T-cell (primary cell): ENCODE measurements at regions not wholly inside any gene's neighbourhood (a gene's known extent, or its start where the extent isn't known, plus 50 kb on each side); places are given as distances from the start of the nearest gene placed in this dataset.

ENCODE experiments used
- ATAC-seq, 4 experiments: fragments of 200-7000 bp in 3 of 4; fragments of 150-1000 bp in 1 of 4; cut with Tn5 transposase; replicated peaks in 1 of 4; 1 replicate in 3 of 4; 2 replicates in 1 of 4; pipeline ENCODE4 v1.10.0; 2021; ENCODE audit warnings: moderate library complexity in 3 of 4, mild to moderate bottlenecking in 2 of 4, moderate number of reproducible peaks in 1 of 4
- CTCF ChIA-PET, 2 donors: fragments of 300-600 bp; sonication (Branson Sonifier 250); formaldehyde crosslinking; loops; one replicate each; lab custom pipeline; 2022; ENCODE audit warnings: antibody characterized with exemption in 2 of 2; lab: Charles Lee
- POLR2A ChIA-PET, 2 donors: fragments of 300-600 bp; sonication (Branson Sonifier 250); formaldehyde crosslinking; loops; one replicate each; lab custom pipeline; 2022; ENCODE audit warnings: antibody characterized with exemption in 2 of 2; lab: Charles Lee
- DNase-seq, 35 experiments: peaks; one replicate each; pipeline versions ENCODE4 v3.0.0 to v3.0.0-alpha.2; 2013 to 2023
- H3K27ac ChIP-seq: one replicate; pipeline ENCODE4 v1.5.1; 2013; ENCODE audit warnings: low read length
- H3K27me3 ChIP-seq, 2 experiments: replicated peaks in 1 of 2; 1 replicate in 1 of 2; 2 replicates in 1 of 2; pipeline versions ENCODE4 v1.6.1 to v1.7.0; 2013; ENCODE audit warnings: low read length in 1 of 2, mixed read lengths in 1 of 2; ENCODE audit not compliant: control insufficient read depth in 2 of 2, insufficient read depth in 2 of 2; ENCODE audit errors: extremely low read depth in 1 of 2
- H3K36me3 ChIP-seq, 2 donors: 1 replicate in 1 of 2; 2 replicates in 1 of 2; pipeline versions ENCODE4 v1.6.1 to v1.7.0; 2013; ENCODE audit warnings: low read length in 1 of 2; ENCODE audit not compliant: control insufficient read depth in 2 of 2, insufficient read depth in 1 of 2; ENCODE audit errors: extremely low read depth in 1 of 2
- H3K4me1 ChIP-seq, 2 experiments: 1 replicate in 1 of 2; 2 replicates in 1 of 2; pipeline versions ENCODE4 v1.6.1 to v1.7.0; 2013; ENCODE audit warnings: low read length in 2 of 2, mixed read lengths in 1 of 2; ENCODE audit not compliant: insufficient read depth in 2 of 2, control insufficient read depth in 1 of 2; ENCODE audit errors: extremely low read depth in 1 of 2
- H3K4me3 ChIP-seq, 2 donors: 1 replicate in 1 of 2; 2 replicates in 1 of 2; pipeline versions ENCODE4 v1.5.1 to v1.7.0; 2013; ENCODE audit warnings: mild to moderate bottlenecking in 2 of 2, low read length in 1 of 2, moderate library complexity in 1 of 2; ENCODE audit not compliant: control insufficient read depth in 1 of 2; ENCODE audit errors: extremely low read depth in 1 of 2
- H3K9me3 ChIP-seq: 2 replicates; pipeline ENCODE4 v1.7.0; 2013
- H3K27ac Mint-ChIP-seq, 2 donors: one replicate each; pipeline ENCODE4 v1.8.0; 2020 to 2021; ENCODE audit warnings: mild to moderate bottlenecking in 2 of 2, mixed read lengths in 2 of 2
- H3K27me3 Mint-ChIP-seq, 2 donors: one replicate each; pipeline ENCODE4 v1.8.0; 2021 to 2022; ENCODE audit warnings: mixed read lengths in 2 of 2
- H3K36me3 Mint-ChIP-seq: one replicate; pipeline ENCODE4 v1.8.0; 2021; ENCODE audit warnings: mixed read lengths
- H3K4me1 Mint-ChIP-seq, 3 donors: one replicate each; pipeline ENCODE4 v1.8.0; 2020 to 2022; ENCODE audit warnings: mixed read lengths in 3 of 3, mild to moderate bottlenecking in 1 of 3
- H3K4me3 Mint-ChIP-seq, 3 donors: one replicate each; pipeline ENCODE4 v1.8.0; 2020 to 2022; ENCODE audit warnings: mild to moderate bottlenecking in 3 of 3, mixed read lengths in 3 of 3, moderate library complexity in 3 of 3
- H3K9me3 Mint-ChIP-seq, 3 donors: one replicate each; pipeline ENCODE4 v1.8.0; 2020 to 2022; ENCODE audit warnings: mixed read lengths in 3 of 3
- WGBS: methylation state at CpG from one replicate; pipeline ENCODE4 v1.1.5; 2013; ENCODE audit warnings: missing lambda C conversion rate; ENCODE audit not compliant: insufficient coverage; 5-methylcytosine and 5-hydroxymethylcytosine counted together

DNA sequence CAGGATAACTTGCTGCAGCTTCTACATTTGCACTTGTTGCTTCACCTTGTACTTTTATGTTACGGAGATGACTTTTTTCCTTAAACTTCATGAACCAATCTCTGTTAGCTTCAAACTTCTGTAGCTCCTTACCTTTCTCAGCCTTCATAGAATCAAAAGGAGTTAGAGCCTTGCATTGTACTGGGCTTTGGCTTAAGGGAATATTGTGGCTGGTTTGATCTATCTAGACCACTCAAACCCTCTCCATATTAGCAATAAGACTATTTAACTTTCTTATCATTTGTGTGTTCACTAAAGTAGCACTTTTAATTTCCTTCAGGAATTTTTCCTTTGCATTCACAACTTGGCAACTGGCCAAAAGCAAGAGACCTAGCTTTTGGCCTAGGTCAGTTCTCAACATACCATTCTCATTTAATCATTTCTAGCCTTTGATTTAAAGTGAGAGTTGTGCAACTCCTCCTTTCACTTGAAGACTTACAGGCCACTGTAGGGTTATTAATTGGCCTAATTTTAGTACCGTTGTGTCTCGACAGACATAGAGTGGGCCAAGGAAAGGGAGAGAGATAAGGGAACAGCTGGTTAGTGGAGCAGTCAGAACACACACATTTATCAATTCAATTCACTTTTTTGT is 63.7 kb downstream of the SHOC1 start:
- H3K4me3 ChIP-seq = no peak overlapping the region
- H3K9me3 ChIP-seq = no peaks in the 10 kb centered on the region
- ChIA-PET CTCF (no interaction called here), POLR2A (no interaction called here)
- H3K36me3 ChIP-seq = no peaks in the 10 kb centered on the region
- peaks cover 31% of the 10 kb centered on the region for H3K36me3 Mint-ChIP-seq
- no peak overlapping the region for H3K4me3 Mint-ChIP-seq
- H3K27ac Mint-ChIP-seq = no peak overlapping the region
- WGBS = no CpG with 5 or more reads among the region's 3 CpGs
- H3K27ac ChIP-seq = no peak overlapping the region
- H3K9me3 Mint-ChIP-seq = peaks cover 8 to 20% (median 15%) of the 10 kb centered on the region in 3 donors
- H3K4me1 Mint-ChIP-seq = no peaks in the 10 kb centered on the region
- no peaks in the 10 kb centered on the region for H3K27me3 ChIP-seq
- DNase-seq (no peak), ATAC-seq (no peak)
- no peaks in the 10 kb centered on the region for H3K4me1 ChIP-seq
- H3K27me3 Mint-ChIP-seq = peaks cover 0 to 4% of the 10 kb centered on the region in 2 donors

DNA sequence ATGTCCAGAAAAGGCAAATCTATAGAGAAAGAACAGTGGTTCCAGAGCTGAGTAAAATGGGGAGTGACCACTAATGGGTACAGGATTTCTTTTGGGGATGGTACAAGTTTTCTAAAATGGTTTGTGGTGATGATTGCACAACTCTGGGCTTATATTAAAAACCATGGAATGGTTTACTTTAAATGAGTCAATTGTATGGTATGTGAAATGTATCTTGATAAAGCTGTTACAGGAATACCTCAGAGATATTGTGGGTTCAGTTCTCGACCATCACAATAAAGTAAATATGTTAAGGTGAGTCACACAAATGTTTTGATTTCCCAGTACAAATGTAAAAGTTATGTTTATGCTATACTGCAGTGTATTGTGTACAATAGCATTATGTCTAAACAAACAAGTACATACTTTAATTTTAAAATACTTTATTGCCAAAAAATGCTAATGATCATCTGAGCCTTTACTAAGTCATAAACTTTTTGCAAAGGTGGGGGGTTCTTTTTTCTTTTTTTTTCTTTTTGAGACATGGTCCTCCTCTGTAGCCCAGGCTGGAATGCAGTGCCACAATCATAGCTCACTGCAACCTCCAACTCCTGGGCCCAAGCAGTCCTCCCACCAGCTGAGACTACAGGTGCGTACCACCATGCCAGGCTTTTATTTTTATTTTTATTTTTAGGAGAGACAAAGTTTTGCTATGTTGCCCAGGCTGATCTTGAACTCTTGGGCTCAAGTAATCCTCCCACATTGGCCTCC is 65.9 kb downstream of the SHOC1 start:
- POLR2A ChIA-PET = no interaction called here
- Histone ChIP-seq H3K4me1 (no peaks in the 10 kb centered on the region), H3K27ac (no peak overlapping the region), H3K36me3 (no peaks in the 10 kb centered on the region), H3K9me3 (no peaks in the 10 kb centered on the region), H3K4me3 (no peak overlapping the region), H3K27me3 (no peaks in the 10 kb centered on the region)
- Mint-ChIP-seq H3K9me3 (peaks cover 4 to 13% (median 10%) of the 10 kb centered on the region in 3 donors), H3K27ac (no peak overlapping the region), H3K4me3 (no peak overlapping the region), H3K27me3 (no peaks in the 10 kb centered on the region), H3K36me3 (peaks cover 20% of the 10 kb centered on the region), H3K4me1 (no peaks in the 10 kb centered on the region)
- no CpG with 5 or more reads among the region's 2 CpGs for WGBS
- CTCF ChIA-PET = no interaction called here
- ATAC-seq = no peak
- DNase-seq = no peak

DNA sequence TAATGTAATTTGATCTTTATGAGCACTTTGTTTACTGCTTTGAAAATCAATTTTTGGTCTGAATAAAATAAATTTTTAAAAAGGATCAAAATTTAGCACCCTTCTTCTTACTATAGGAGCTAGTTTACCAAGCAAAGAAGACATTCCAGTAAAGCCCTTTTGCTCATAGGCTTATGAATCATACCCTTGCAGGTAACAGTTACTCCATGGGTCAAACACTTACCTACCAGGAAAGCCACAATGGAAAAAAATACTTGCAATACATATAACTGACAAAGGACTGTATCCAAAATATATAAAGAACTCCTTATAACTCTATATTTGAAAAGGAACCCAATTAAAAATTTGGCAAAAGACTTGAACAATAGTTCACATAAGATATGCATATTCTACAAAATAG is 66.6 kb downstream of the SHOC1 start:
- Histone ChIP-seq H3K27me3 (no peaks in the 10 kb centered on the region), H3K27ac (no peak overlapping the region), H3K4me3 (no peak overlapping the region), H3K4me1 (no peaks in the 10 kb centered on the region), H3K36me3 (no peaks in the 10 kb centered on the region), H3K9me3 (no peaks in the 10 kb centered on the region)
- POLR2A ChIA-PET = no interaction called here
- no peak overlapping the region for H3K27ac Mint-ChIP-seq
- CTCF ChIA-PET = no interaction called here
- peaks cover 20% of the 10 kb centered on the region for H3K36me3 Mint-ChIP-seq
- no peaks in the 10 kb centered on the region for H3K27me3 Mint-ChIP-seq
- H3K9me3 Mint-ChIP-seq = peaks cover 4 to 13% (median 10%) of the 10 kb centered on the region in 3 donors
- no peak overlapping the region for H3K4me3 Mint-ChIP-seq
- no peaks in the 10 kb centered on the region for H3K4me1 Mint-ChIP-seq
- DNase-seq = no peak
- ATAC-seq = no peak

DNA sequence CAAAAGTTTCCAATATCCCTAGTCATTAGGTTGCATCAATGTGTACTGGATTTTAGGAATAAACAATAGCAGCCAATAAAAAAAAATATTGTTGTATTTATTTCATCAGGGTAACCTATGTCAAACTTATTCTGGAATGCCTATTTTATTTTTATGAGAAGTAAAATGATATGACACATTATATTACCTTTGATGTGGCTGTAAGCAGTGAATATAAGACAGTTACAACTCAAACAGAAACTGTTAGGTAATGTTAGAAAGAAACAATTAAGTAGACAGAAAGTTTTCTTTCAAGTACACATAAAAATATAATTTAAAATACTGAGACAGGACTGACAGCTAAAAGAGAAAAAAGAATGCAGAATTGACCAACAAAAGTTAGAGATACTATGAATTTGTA is 65.5 kb downstream of the GNG10 start:
- no peaks in the 10 kb centered on the region for H3K27me3 ChIP-seq
- H3K9me3 ChIP-seq = no peaks in the 10 kb centered on the region
- ATAC-seq (no peak), DNase-seq (no peak)
- Mint-ChIP-seq H3K4me3 (no peak overlapping the region), H3K4me1 (no peaks in the 10 kb centered on the region), H3K27ac (no peak overlapping the region), H3K36me3 (peaks cover 20% of the 10 kb centered on the region), H3K27me3 (no peaks in the 10 kb centered on the region), H3K9me3 (peaks cover 4 to 13% (median 10%) of the 10 kb centered on the region in 3 donors)
- CTCF ChIA-PET = no interaction called here
- no peak overlapping the region for H3K27ac ChIP-seq
- POLR2A ChIA-PET = no interaction called here
- no peaks in the 10 kb centered on the region for H3K36me3 ChIP-seq
- no peaks in the 10 kb centered on the region for H3K4me1 ChIP-seq
- no peak overlapping the region for H3K4me3 ChIP-seq

DNA sequence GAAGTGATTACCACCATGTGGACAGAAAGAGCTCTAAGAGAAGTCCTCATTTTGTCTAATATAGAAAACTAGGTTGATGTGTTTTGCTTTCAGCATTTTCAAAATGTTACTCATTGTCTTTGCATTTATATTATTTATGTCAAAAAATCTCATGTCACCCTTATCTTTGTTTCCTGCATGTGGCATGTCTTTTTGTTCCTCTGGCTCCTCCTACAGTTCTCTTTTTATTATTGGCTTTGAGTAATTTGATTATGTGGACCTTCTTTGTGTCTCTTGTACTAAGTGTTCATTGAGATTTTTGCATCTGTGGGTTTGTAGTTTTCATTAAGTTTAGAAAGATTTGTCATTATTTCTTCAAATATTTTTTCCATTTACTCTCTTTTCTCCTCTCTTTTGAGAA is 58.8 kb downstream of the GNG10 start:
- Histone ChIP-seq H3K27ac (no peak overlapping the region), H3K4me1 (no peaks in the 10 kb centered on the region), H3K27me3 (no peaks in the 10 kb centered on the region), H3K9me3 (no peaks in the 10 kb centered on the region), H3K36me3 (no peaks in the 10 kb centered on the region), H3K4me3 (no peak overlapping the region)
- Mint-ChIP-seq H3K36me3 (peaks cover 9% of the 10 kb centered on the region), H3K4me1 (no peaks in the 10 kb centered on the region), H3K27me3 (no peaks in the 10 kb centered on the region), H3K4me3 (no peak overlapping the region), H3K27ac (no peak overlapping the region), H3K9me3 (no peaks in the 10 kb centered on the region)
- DNase-seq = peak in 1 of 35 experiments; percentile 3
- POLR2A ChIA-PET = no interaction called here
- CTCF ChIA-PET = interaction anchor here in 1 of 2 donors (0.5 kb wide), 1 partner anchor 1963 kb away, joined by 3 read pairs; no protein-coding TSS in a partner anchor
- no peak for ATAC-seq
